ENCODE measurements at regions not wholly inside any gene's neighbourhood (a gene's known extent, or its start where the extent isn't known, plus 50 kb on each side); places are given as distances from the start of the nearest gene placed in this dataset.
A peak's percentile ranks its signal among the peaks of the same experiment; 100 is the strongest.
"Not testable (repeated sequence)": the region's sequence is repeated elsewhere in the genome, so short reads cannot be mapped to it uniquely, and the experiment has no call there.

DNA sequence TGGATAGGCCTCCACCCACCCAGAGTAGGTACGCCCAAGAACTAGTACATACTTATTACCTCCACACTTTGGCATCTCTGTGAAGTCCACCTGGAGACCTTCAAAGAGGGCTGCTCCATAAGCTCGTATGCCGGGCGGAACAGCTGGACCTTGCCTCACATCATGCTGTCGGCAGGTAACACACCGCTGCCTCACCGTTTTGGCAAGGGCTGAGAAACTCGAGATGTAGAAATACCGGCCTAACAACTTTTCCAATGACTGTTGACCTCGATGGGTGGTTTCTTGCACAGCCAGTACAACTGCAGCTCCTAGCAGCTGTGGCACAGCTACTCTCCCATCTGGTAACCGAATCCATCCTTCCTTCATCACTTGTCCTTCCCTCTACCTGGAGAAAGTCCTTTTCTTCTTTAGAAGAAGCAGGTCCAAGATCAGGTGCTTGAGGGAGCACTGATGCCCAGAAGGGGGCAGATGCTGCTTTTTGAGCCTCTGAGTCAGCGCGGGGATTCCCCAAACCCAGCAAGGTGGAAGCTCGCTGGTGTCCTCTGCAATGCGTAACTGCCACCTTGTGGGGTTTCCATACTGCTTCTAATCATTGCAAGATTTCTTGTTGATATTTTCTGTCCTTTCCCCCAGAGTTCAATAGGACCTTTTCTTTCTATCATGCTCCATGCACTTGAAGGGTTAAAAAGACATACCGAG, 301.9 kb upstream of the FRG2C start:
- H3K36me3 ChIP-seq (ENCODE audit: insufficient read depth, low read length); H3K79me2 ChIP-seq (ENCODE audit: insufficient read depth, low read length); H3K4me2 ChIP-seq (ENCODE audit: low read length); H3K4me1 ChIP-seq (ENCODE audit: insufficient read depth, low read length, severe bottlenecking); H3K9me2 ChIP-seq (ENCODE audit: low read depth, low read length); H3F3A ChIP-seq (ENCODE audit: insufficient read depth, low read length); H2AFZ ChIP-seq (ENCODE audit: low read length); H4K20me1 ChIP-seq (ENCODE audit: insufficient read depth, low read length); H3K9me3 ChIP-seq (ENCODE audit: low read length); H3K27ac ChIP-seq (ENCODE audit: low read depth, low read length, poor library complexity, severe bottlenecking); H3K4me3 ChIP-seq (ENCODE audit: low read depth, low read length, poor library complexity, severe bottlenecking); H3K9ac ChIP-seq (ENCODE audit: low read length); H3K27me3 ChIP-seq (ENCODE audit: insufficient read depth, low read length): not testable (repeated sequence)
- TF ChIP-seq, protein P1, sequence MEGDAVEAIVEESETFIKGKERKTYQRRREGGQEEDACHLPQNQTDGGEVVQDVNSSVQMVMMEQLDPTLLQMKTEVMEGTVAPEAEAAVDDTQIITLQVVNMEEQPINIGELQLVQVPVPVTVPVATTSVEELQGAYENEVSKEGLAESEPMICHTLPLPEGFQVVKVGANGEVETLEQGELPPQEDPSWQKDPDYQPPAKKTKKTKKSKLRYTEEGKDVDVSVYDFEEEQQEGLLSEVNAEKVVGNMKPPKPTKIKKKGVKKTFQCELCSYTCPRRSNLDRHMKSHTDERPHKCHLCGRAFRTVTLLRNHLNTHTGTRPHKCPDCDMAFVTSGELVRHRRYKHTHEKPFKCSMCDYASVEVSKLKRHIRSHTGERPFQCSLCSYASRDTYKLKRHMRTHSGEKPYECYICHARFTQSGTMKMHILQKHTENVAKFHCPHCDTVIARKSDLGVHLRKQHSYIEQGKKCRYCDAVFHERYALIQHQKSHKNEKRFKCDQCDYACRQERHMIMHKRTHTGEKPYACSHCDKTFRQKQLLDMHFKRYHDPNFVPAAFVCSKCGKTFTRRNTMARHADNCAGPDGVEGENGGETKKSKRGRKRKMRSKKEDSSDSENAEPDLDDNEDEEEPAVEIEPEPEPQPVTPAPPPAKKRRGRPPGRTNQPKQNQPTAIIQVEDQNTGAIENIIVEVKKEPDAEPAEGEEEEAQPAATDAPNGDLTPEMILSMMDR (IDR thresholded peaks at IDR 0.05; ENCODE audit: low read length): peak; percentile 37; the same call in 1 of the 2 replicates

DNA sequence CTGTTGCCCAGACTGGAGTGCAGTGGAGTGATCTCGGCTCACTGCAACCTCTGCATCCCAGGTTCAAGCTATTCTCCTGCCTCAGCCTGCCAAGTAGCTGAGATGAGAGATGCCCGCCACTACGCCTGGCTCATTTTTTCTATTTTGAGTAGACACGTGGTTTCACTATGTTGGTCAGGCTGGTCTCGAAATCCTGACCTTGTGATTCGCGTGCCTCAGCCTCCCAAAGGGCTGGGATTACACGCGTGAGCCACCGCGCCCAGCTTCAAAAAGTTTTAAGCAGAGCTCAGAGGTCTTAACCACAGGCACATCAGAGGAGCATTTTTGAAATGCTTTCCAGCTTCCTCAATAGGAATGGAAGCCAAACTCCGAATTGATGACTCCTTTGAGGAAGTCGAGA, 291.2 kb upstream of the FRG2C start:
- H2AFZ ChIP-seq (ENCODE audit: low read length); H3K9ac ChIP-seq (ENCODE audit: low read length); H4K20me1 ChIP-seq (ENCODE audit: insufficient read depth, low read length); H3K4me2 ChIP-seq (ENCODE audit: low read length); H3K4me1 ChIP-seq (ENCODE audit: insufficient read depth, low read length, severe bottlenecking); H3K9me2 ChIP-seq (ENCODE audit: low read depth, low read length); H3K79me2 ChIP-seq (ENCODE audit: insufficient read depth, low read length); H3K27me3 ChIP-seq (ENCODE audit: insufficient read depth, low read length); H3F3A ChIP-seq (ENCODE audit: insufficient read depth, low read length); H3K27ac ChIP-seq (ENCODE audit: low read depth, low read length, poor library complexity, severe bottlenecking); H3K9me3 ChIP-seq (ENCODE audit: low read length); H3K36me3 ChIP-seq (ENCODE audit: insufficient read depth, low read length); H3K4me3 ChIP-seq (ENCODE audit: low read depth, low read length, poor library complexity, severe bottlenecking): not testable (repeated sequence)

DNA sequence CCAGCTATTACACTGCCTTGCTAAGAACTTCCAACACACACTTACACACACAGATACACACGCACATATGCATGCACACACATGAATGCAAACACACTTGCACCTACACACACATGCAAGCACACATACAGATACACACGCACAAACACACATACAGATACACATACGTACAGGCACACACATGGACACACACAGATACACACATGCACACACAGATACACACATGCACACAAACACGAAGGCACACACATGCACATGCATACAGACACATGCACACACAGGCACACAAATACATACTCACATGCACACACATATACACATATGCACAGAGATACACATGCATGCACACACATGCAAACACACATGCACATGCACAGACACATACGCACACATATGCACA, 284.3 kb upstream of the FRG2C start:
- H3K9me2 ChIP-seq (ENCODE audit: low read depth, low read length); H2AFZ ChIP-seq (ENCODE audit: low read length); H3K27me3 ChIP-seq (ENCODE audit: insufficient read depth, low read length); H3K9me3 ChIP-seq (ENCODE audit: low read length); H3K79me2 ChIP-seq (ENCODE audit: insufficient read depth, low read length); H4K20me1 ChIP-seq (ENCODE audit: insufficient read depth, low read length); H3K36me3 ChIP-seq (ENCODE audit: insufficient read depth, low read length); H3K27ac ChIP-seq (ENCODE audit: low read depth, low read length, poor library complexity, severe bottlenecking); H3F3A ChIP-seq (ENCODE audit: insufficient read depth, low read length); H3K9ac ChIP-seq (ENCODE audit: low read length); H3K4me2 ChIP-seq (ENCODE audit: low read length); H3K4me1 ChIP-seq (ENCODE audit: insufficient read depth, low read length, severe bottlenecking); H3K4me3 ChIP-seq (ENCODE audit: low read depth, low read length, poor library complexity, severe bottlenecking): not testable (repeated sequence)

DNA sequence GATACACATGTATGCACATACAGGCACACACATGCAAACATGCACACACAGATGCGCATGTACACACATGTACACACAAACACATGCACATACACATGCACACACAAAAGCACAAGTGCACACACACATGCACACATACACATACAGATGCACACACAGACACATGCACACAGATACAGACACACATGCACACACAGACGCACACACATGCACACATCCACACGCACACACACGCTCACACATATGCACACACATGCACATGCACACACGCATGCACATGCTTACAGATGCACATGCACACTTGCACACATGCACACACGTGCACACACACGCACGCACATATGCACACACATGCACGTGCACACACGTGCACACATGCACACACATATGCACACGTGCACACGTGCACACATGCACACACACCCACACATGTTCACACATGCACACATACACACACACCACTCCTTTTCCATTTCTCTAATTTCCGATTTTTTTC, 283.8 kb upstream of the FRG2C start:
- Histone ChIP-seq H3K4me1 (ENCODE audit: insufficient read depth, low read length, severe bottlenecking) (no peaks in the 10 kb centered on the region), H3K4me2 (ENCODE audit: low read length) (no peak overlapping the region), H3F3A (ENCODE audit: insufficient read depth, low read length) (no peaks in the 10 kb centered on the region), H3K27ac (ENCODE audit: low read depth, low read length, poor library complexity, severe bottlenecking) (no peak overlapping the region), H3K36me3 (ENCODE audit: insufficient read depth, low read length) (no peaks in the 10 kb centered on the region), H2AFZ (ENCODE audit: low read length) (no peak overlapping the region), H3K79me2 (ENCODE audit: insufficient read depth, low read length) (no peaks in the 10 kb centered on the region), H3K9me2 (ENCODE audit: low read depth, low read length) (no peaks in the 10 kb centered on the region), H3K9me3 (ENCODE audit: low read length) (no peaks in the 10 kb centered on the region), H3K4me3 (ENCODE audit: low read depth, low read length, poor library complexity, severe bottlenecking) (no peak overlapping the region), H3K27me3 (ENCODE audit: insufficient read depth, low read length) (no peaks in the 10 kb centered on the region), H4K20me1 (ENCODE audit: insufficient read depth, low read length) (no peaks in the 10 kb centered on the region), H3K9ac (ENCODE audit: low read length) (no peak overlapping the region)
- TF ChIP-seq, protein P1 (IDR thresholded peaks at IDR 0.05; ENCODE audit: low read length): no peak
- TF ChIP-seq EZH2 (IDR thresholded peaks at IDR 0.05; ENCODE audit: borderline replicate concordance, low read length): no peak

DNA sequence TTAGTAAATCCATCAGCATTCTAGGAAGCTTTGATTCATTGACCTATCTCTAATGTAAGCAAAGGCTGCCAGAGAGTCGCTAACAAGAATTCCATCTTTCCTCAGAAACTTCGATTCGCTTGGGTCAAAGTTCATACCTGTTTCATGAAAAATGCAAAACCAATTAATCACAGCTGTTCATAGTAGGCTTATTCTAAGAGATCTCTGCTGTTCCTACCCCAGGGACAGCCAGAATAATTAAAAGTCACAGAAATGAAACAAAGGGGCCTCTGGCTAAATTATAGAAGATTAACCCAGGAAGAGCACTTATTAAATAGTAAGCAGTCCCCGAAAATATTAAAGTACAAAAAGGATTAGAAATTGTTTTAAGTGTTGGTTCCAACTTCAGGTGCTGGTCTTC, 280.1 kb upstream of the FRG2C start:
- H3K9me2 ChIP-seq (ENCODE audit: low read depth, low read length); H3K4me1 ChIP-seq (ENCODE audit: insufficient read depth, low read length, severe bottlenecking); H3K9me3 ChIP-seq (ENCODE audit: low read length); H3K4me3 ChIP-seq (ENCODE audit: low read depth, low read length, poor library complexity, severe bottlenecking); H3K4me2 ChIP-seq (ENCODE audit: low read length); H3K27me3 ChIP-seq (ENCODE audit: insufficient read depth, low read length); H3F3A ChIP-seq (ENCODE audit: insufficient read depth, low read length); H3K27ac ChIP-seq (ENCODE audit: low read depth, low read length, poor library complexity, severe bottlenecking); H3K36me3 ChIP-seq (ENCODE audit: insufficient read depth, low read length); H2AFZ ChIP-seq (ENCODE audit: low read length); H4K20me1 ChIP-seq (ENCODE audit: insufficient read depth, low read length); H3K79me2 ChIP-seq (ENCODE audit: insufficient read depth, low read length); H3K9ac ChIP-seq (ENCODE audit: low read length): not testable (repeated sequence)

DNA sequence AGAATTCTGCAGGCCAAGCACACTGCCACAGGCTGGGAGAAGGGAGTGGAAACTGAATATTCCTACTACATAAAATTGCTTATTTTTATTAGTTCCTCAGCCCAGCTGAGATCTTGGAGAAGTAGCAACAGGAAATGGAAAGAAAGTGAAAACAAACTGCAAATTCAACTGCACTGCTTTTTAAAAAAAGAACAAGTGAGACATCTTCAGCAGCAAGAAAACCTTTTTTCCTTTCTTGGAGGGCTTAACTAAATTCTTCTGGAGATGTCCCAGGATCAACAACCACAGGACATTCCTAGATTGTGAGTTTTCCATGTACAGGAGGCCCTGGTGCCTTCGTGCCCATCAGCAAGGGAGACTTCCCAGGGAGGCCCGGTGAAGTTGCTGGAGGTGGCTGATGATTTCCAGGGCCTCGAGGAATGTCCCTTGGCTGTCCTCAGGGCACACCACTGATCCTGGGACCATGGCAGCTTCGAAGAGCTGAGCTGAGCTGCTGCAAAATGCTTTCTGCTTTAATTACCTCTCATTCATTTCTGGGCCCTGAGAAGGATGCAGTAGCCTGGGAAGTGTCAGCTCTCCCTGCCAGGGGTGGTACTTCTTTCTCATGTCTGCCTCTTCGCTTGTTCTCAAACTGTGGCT, 275.5 kb upstream of the FRG2C start:
- H3K4me3 ChIP-seq (ENCODE audit: low read depth, low read length, poor library complexity, severe bottlenecking); H2AFZ ChIP-seq (ENCODE audit: low read length); H3F3A ChIP-seq (ENCODE audit: insufficient read depth, low read length); H3K79me2 ChIP-seq (ENCODE audit: insufficient read depth, low read length); H3K27ac ChIP-seq (ENCODE audit: low read depth, low read length, poor library complexity, severe bottlenecking); H3K9me2 ChIP-seq (ENCODE audit: low read depth, low read length); H3K4me1 ChIP-seq (ENCODE audit: insufficient read depth, low read length, severe bottlenecking); H3K9ac ChIP-seq (ENCODE audit: low read length); H3K9me3 ChIP-seq (ENCODE audit: low read length); H3K27me3 ChIP-seq (ENCODE audit: insufficient read depth, low read length); H4K20me1 ChIP-seq (ENCODE audit: insufficient read depth, low read length); H3K36me3 ChIP-seq (ENCODE audit: insufficient read depth, low read length); H3K4me2 ChIP-seq (ENCODE audit: low read length): not testable (repeated sequence)

All from OCI-LY1 (cell line).